Transverse colon (tissue), 4 donors: ENCODE measurements at regions not wholly inside any gene's neighbourhood (a gene's known extent, or its start where the extent isn't known, plus 50 kb on each side); places are given as distances from the start of the nearest gene placed in this dataset.

Source experiments
- EP300 ChIP-seq: sonication (generic); formaldehyde crosslinking; IDR thresholded peaks from one replicate; pipeline ENCODE4 v1.6.1; 2017; ENCODE audit warnings: antibody characterized with exemption, low read depth
- POLR2A ChIP-seq: fragments of 450-650 bp; IDR thresholded peaks from one replicate; pipeline ENCODE4 v1.6.1; 2016; ENCODE audit warnings: antibody characterized with exemption, mild to moderate bottlenecking, moderate library complexity
- POLR2AphosphoS5 ChIP-seq, 3 donors: sonication (generic); formaldehyde crosslinking; IDR thresholded peaks; one replicate each; pipeline ENCODE4 v1.6.1; 2016; ENCODE audit warnings: antibody characterized with exemption in 3 of 3
- TF ChIP-seq, protein P1 (sequence below), 5 experiments: fragments of 200-600 bp in 3 of 5; fragments of 450-650 bp in 2 of 5; sonication (generic) in 3 of 5; IDR thresholded peaks; 1 replicate in 2 of 5; 2 replicates in 3 of 5; pipeline ENCODE4 v1.5.1; 2016 to 2017; ENCODE audit warnings: antibody characterized with exemption in 5 of 5, inconsistent platforms in 3 of 5, mild to moderate bottlenecking in 2 of 5, moderate library complexity in 1 of 5

DNA sequence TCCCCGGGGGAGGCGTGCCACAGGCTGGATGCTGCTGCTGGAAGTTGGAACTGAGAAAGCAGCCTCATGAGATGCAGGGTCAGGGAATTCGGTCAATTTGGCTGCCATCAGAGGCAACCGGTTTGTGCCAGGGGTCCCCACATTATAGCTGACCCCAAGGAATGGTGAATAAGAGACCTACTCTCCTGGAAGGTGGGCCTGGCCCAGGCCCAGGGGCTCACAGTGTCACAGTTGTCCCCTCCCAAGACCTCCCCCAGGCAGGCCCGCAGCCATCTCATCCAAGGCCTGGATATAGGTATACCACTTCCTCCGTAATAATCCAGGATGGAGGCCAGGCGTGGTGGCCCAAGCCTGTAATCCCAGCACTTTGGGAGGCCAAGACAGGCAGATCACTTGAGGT is 114.6 kb downstream of the NPTX2 start:
- TF ChIP-seq, protein P1, sequence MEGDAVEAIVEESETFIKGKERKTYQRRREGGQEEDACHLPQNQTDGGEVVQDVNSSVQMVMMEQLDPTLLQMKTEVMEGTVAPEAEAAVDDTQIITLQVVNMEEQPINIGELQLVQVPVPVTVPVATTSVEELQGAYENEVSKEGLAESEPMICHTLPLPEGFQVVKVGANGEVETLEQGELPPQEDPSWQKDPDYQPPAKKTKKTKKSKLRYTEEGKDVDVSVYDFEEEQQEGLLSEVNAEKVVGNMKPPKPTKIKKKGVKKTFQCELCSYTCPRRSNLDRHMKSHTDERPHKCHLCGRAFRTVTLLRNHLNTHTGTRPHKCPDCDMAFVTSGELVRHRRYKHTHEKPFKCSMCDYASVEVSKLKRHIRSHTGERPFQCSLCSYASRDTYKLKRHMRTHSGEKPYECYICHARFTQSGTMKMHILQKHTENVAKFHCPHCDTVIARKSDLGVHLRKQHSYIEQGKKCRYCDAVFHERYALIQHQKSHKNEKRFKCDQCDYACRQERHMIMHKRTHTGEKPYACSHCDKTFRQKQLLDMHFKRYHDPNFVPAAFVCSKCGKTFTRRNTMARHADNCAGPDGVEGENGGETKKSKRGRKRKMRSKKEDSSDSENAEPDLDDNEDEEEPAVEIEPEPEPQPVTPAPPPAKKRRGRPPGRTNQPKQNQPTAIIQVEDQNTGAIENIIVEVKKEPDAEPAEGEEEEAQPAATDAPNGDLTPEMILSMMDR (IDR thresholded peaks at IDR 0.05) = no peak
- TF ChIP-seq POLR2AphosphoS5 (IDR thresholded peaks at IDR 0.05) (no peak), POLR2A (no peak), EP300 (no peak)
